H9 (cell line): ENCODE measurements at regions not wholly inside any gene's neighbourhood (a gene's known extent, or its start where the extent isn't known, plus 50 kb on each side); places are given as distances from the start of the nearest gene placed in this dataset.

Experiments
- DNase-seq: peaks from one replicate; pipeline ENCODE4 v3.0.0-alpha.2; 2017
- H2AFZ ChIP-seq: one replicate; pipeline ENCODE4 v1.6.1; 2013; ENCODE audit warnings: mild to moderate bottlenecking, low read length, control low read depth, moderate library complexity
- H2AK5ac ChIP-seq: 2 replicates; pipeline ENCODE4 v1.6.1; 2013; ENCODE audit warnings: low read length, control low read depth, mixed read lengths; ENCODE audit not compliant: insufficient read length
- H2BK120ac ChIP-seq: one replicate; pipeline ENCODE4 v1.6.1; 2013; ENCODE audit warnings: low read depth, mild to moderate bottlenecking, low read length, control low read depth, inconsistent platforms; ENCODE audit not compliant: poor library complexity, severe bottlenecking
- H2BK12ac ChIP-seq: 2 replicates; pipeline ENCODE4 v1.6.1; 2013; ENCODE audit warnings: low read length, control low read depth, mixed read lengths, low read depth; ENCODE audit not compliant: insufficient read length
- H2BK15ac ChIP-seq: 2 replicates; pipeline ENCODE4 v1.6.1; 2013; ENCODE audit warnings: low read depth, low read length, control low read depth
- H2BK20ac ChIP-seq: one replicate; pipeline ENCODE4 v1.6.1; 2013; ENCODE audit warnings: low read depth, mild to moderate bottlenecking, low read length, control low read depth, inconsistent platforms; ENCODE audit not compliant: poor library complexity, severe bottlenecking
- H2BK5ac ChIP-seq: 2 replicates; pipeline ENCODE4 v1.6.1; 2013; ENCODE audit warnings: low read length, control low read depth, mixed read lengths; ENCODE audit not compliant: insufficient read length
- H3K14ac ChIP-seq: 2 replicates; pipeline ENCODE4 v1.6.1; 2013; ENCODE audit warnings: low read length, control low read depth; ENCODE audit not compliant: insufficient read depth
- H3K18ac ChIP-seq: 2 replicates; pipeline ENCODE4 v1.6.1; 2013; ENCODE audit warnings: low read depth, mild to moderate bottlenecking, mixed read lengths, low read length, control low read depth; ENCODE audit not compliant: insufficient read length
- H3K23ac ChIP-seq: 2 replicates; pipeline ENCODE4 v1.6.1; 2013; ENCODE audit warnings: low read length, control low read depth, mixed read lengths, low read depth; ENCODE audit not compliant: insufficient read length
- H3K23me2 ChIP-seq: 2 replicates; pipeline ENCODE4 v1.6.1; 2013; ENCODE audit warnings: low read depth, mild to moderate bottlenecking, mixed read lengths, low read length, control low read depth; ENCODE audit not compliant: insufficient read length, poor library complexity, severe bottlenecking
- H3K27ac ChIP-seq: 2 replicates; pipeline ENCODE4 v1.5.1; 2013; ENCODE audit warnings: low read length, control low read depth, mixed read lengths, low read depth; ENCODE audit not compliant: insufficient read length
- H3K27me3 ChIP-seq: 2 replicates; pipeline ENCODE4 v1.6.1; 2013; ENCODE audit warnings: low read length, control low read depth, inconsistent platforms; ENCODE audit not compliant: insufficient read depth
- H3K4ac ChIP-seq: 2 replicates; pipeline ENCODE4 v1.6.1; 2013; ENCODE audit warnings: low read depth, mild to moderate bottlenecking, control low read depth, inconsistent platforms, low read length, moderate library complexity
- H3K4me1 ChIP-seq: 2 replicates; pipeline ENCODE4 v1.6.1; 2013; ENCODE audit warnings: low read length, control low read depth, inconsistent platforms; ENCODE audit not compliant: insufficient read depth
- H3K4me2 ChIP-seq: 2 replicates; pipeline ENCODE4 v1.6.1; 2013; ENCODE audit warnings: low read length, control low read depth, mixed read lengths; ENCODE audit not compliant: insufficient read length, insufficient read depth
- H3K56ac ChIP-seq: 2 replicates; pipeline ENCODE4 v1.6.1; 2013; ENCODE audit warnings: low read depth, mild to moderate bottlenecking, mixed read lengths, low read length, control low read depth; ENCODE audit not compliant: insufficient read length
- H3K79me1 ChIP-seq: 2 replicates; pipeline ENCODE4 v1.6.1; 2013; ENCODE audit warnings: low read depth, mild to moderate bottlenecking, moderate library complexity, low read length, control low read depth, inconsistent platforms; ENCODE audit not compliant: insufficient read depth, poor library complexity, severe bottlenecking
- H3K79me2 ChIP-seq: 2 replicates; pipeline ENCODE4 v1.6.1; 2013; ENCODE audit warnings: low read length, control low read depth, inconsistent platforms; ENCODE audit not compliant: insufficient read depth
- H3K9ac ChIP-seq: 2 replicates; pipeline ENCODE4 v1.6.1; 2013; ENCODE audit warnings: low read length, control low read depth, mixed read lengths; ENCODE audit not compliant: insufficient read length; ENCODE audit errors: extremely low read depth
- H3K9me3 ChIP-seq: one replicate; pipeline ENCODE4 v1.6.1; 2013; ENCODE audit warnings: low read depth, low read length, inconsistent platforms; ENCODE audit not compliant: control insufficient read depth
- H3T11ph ChIP-seq: one replicate; pipeline ENCODE4 v1.6.1; 2013; ENCODE audit warnings: mild to moderate bottlenecking, low read length, control low read depth, inconsistent platforms
- H4K20me1 ChIP-seq: one replicate; pipeline ENCODE4 v1.6.1; 2013; ENCODE audit not compliant: control insufficient read depth, insufficient read length, insufficient read depth
- H4K5ac ChIP-seq: 2 replicates; pipeline ENCODE4 v1.6.1; 2013; ENCODE audit warnings: low read depth, mild to moderate bottlenecking, mixed read lengths, low read length, control low read depth; ENCODE audit not compliant: insufficient read length
- H4K8ac ChIP-seq: replicated peaks from 2 replicates; pipeline ENCODE4 v1.6.1; 2013; ENCODE audit warnings: low read length, control low read depth, mixed read lengths, low read depth; ENCODE audit not compliant: insufficient read length
- H4K91ac ChIP-seq: 2 replicates; pipeline ENCODE4 v1.6.1; 2013; ENCODE audit warnings: low read depth, mild to moderate bottlenecking, moderate library complexity, mixed read lengths, low read length, control low read depth; ENCODE audit not compliant: insufficient read length
- H3K27ac Mint-ChIP-seq, 3 experiments: 2 replicates in 2 of 3; 3 replicates in 1 of 3; pipeline ENCODE4 v1.8.0; 2020 to 2021; ENCODE audit warnings: mixed read lengths in 3 of 3, mild to moderate bottlenecking in 1 of 3, moderate library complexity in 1 of 3
- H3K27me3 Mint-ChIP-seq: 2 replicates; pipeline ENCODE4 v1.8.0; 2021; ENCODE audit warnings: low read depth, mild to moderate bottlenecking, moderate library complexity, mixed read lengths
- H3K36me3 Mint-ChIP-seq, 3 experiments: 2 replicates in 2 of 3; 3 replicates in 1 of 3; pipeline ENCODE4 v1.8.0; 2020 to 2021; ENCODE audit warnings: low read depth in 3 of 3, mixed read lengths in 3 of 3; ENCODE audit not compliant: insufficient read depth in 1 of 3
- H3K4me1 Mint-ChIP-seq, 2 experiments: 2 replicates each; pipeline ENCODE4 v1.8.0; 2020; ENCODE audit warnings: mixed read lengths in 2 of 2
- H3K4me3 Mint-ChIP-seq, 2 experiments: 2 replicates in 1 of 2; 3 replicates in 1 of 2; pipeline ENCODE4 v1.8.0; 2020 to 2021; ENCODE audit warnings: mild to moderate bottlenecking in 2 of 2, mixed read lengths in 2 of 2, moderate library complexity in 1 of 2
- H3K9me3 Mint-ChIP-seq, 2 experiments: 2 replicates in 1 of 2; 3 replicates in 1 of 2; pipeline ENCODE4 v1.8.0; 2020; ENCODE audit warnings: mild to moderate bottlenecking in 2 of 2, mixed read lengths in 2 of 2, moderate library complexity in 1 of 2
- whole genome bisulfite sequencing: extraction: QIAGEN DNeasy Blood & Tissue Kit; methylation state at CpG from one replicate; pipeline ENCODE4 v1.1.7; 2013; ENCODE audit warnings: missing lambda C conversion rate, low lambda C conversion rate, mixed read lengths; ENCODE audit not compliant: insufficient read length; ENCODE audit errors: extremely low coverage; 5-methylcytosine and 5-hydroxymethylcytosine counted together
- TF ChIP-seq, protein P1 (sequence below): fragments of 200-600 bp; sonication (generic); conservative IDR thresholded peaks from 3 replicates; pipeline ENCODE4 v1.8.0; 2021; ENCODE audit warnings: antibody characterized with exemption, mild to moderate bottlenecking

DNA sequence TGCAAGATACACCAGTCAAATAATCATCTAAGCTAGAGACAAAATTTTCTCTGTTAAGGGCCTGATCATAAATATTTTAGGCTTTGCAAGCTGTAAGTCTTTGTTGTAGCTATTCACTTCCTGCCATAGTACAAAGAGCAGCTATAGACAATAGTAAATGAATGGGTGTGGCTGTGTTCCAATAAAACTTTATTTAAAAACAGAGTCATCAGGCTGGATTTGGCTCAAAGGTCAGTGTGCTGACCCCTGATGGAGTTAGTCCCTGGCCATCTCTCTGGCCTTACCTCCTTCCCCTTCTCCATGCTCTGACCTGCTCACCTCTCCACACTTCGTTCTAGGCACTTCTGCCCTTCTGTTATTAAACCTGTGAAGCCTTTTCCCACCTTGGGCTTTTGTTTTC lies 86.0 kb downstream of the DRD1 start:
- Mint-ChIP-seq H3K27ac (no peak overlapping the region), H3K4me3 (no peak overlapping the region), H3K36me3 (no peaks in the 10 kb centered on the region), H3K4me1 (peaks cover 7 to 15% of the 10 kb centered on the region in 2 experiments; a peak in 3 of 4 replicates), H3K9me3 (no peaks in the 10 kb centered on the region), H3K27me3 (peaks cover 6% of the 10 kb centered on the region; the same call in 1 of the 2 replicates)
- Histone ChIP-seq H3K4me2 (no peak overlapping the region), H4K20me1 (no peaks in the 10 kb centered on the region), H3K9me3 (no peaks in the 10 kb centered on the region), H4K8ac (no peak overlapping the region), H3K4ac (no peak overlapping the region), H3K27me3 (no peaks in the 10 kb centered on the region), H3K23ac (no peak overlapping the region), H3K9ac (no peak overlapping the region), H2BK120ac (no peak overlapping the region), H3K23me2 (no peaks in the 10 kb centered on the region), H2AFZ (no peak overlapping the region), H3K79me2 (no peaks in the 10 kb centered on the region), H2BK12ac (no peak overlapping the region), H3K27ac (no peak overlapping the region), H3K79me1 (no peaks in the 10 kb centered on the region), H4K91ac (no peak overlapping the region), H4K5ac (no peak overlapping the region), H2AK5ac (no peak overlapping the region), H3K14ac (no peak overlapping the region), H3K56ac (no peak overlapping the region), H3K18ac (no peak overlapping the region), H2BK20ac (no peak overlapping the region), H3T11ph (no peak overlapping the region), H3K4me1 (no peaks in the 10 kb centered on the region), H2BK5ac (no peak overlapping the region), H2BK15ac (no peak overlapping the region)
- no CpG with 5 or more reads among the region's 1 CpG for WGBS
- TF ChIP-seq, protein P1, sequence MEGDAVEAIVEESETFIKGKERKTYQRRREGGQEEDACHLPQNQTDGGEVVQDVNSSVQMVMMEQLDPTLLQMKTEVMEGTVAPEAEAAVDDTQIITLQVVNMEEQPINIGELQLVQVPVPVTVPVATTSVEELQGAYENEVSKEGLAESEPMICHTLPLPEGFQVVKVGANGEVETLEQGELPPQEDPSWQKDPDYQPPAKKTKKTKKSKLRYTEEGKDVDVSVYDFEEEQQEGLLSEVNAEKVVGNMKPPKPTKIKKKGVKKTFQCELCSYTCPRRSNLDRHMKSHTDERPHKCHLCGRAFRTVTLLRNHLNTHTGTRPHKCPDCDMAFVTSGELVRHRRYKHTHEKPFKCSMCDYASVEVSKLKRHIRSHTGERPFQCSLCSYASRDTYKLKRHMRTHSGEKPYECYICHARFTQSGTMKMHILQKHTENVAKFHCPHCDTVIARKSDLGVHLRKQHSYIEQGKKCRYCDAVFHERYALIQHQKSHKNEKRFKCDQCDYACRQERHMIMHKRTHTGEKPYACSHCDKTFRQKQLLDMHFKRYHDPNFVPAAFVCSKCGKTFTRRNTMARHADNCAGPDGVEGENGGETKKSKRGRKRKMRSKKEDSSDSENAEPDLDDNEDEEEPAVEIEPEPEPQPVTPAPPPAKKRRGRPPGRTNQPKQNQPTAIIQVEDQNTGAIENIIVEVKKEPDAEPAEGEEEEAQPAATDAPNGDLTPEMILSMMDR = no peak
- no peak for DNase-seq
